H1 (cell line): ENCODE measurements at regions not wholly inside any gene's neighbourhood (a gene's known extent, or its start where the extent isn't known, plus 50 kb on each side); places are given as distances from the start of the nearest gene placed in this dataset.

ENCODE experiments used
- CTCF ChIA-PET: fragments of 300-600 bp; sonication (Branson Sonifier 250); formaldehyde crosslinking; loops from one replicate; lab custom pipeline; 2021; ENCODE audit not compliant: partially characterized antibody; lab: Charles Lee
- POLR2A ChIA-PET: fragments of 300-600 bp; sonication (Branson Sonifier 250); formaldehyde crosslinking; loops from one replicate; lab custom pipeline; 2021; ENCODE audit warnings: inconsistent platforms; ENCODE audit not compliant: partially characterized antibody; lab: Charles Lee
- DNase-seq, 2 experiments: peaks; one replicate each; pipeline versions ENCODE4 v3.0.0 to v3.0.0-alpha.2; 2010 to 2022; ENCODE audit warnings: low spot score in 2 of 2, low read depth in 1 of 2, mixed read lengths in 1 of 2
- FAIRE-seq: peaks from 2 replicates; lab custom pipeline; 2011; peaks lifted over from hg19 to GRCh38; lab: Jason Lieb, UNC
- H2AFZ ChIP-seq: 2 replicates; pipeline ENCODE4 v1.8.1; 2012; ENCODE audit warnings: low read length, inconsistent platforms
- H2AK5ac ChIP-seq: 2 replicates; pipeline ENCODE4 v1.6.1; 2013; ENCODE audit warnings: low read depth, low read length
- H2BK120ac ChIP-seq: replicated peaks from 2 replicates; pipeline ENCODE3; 2013; ENCODE audit warnings: low read depth, low read length, inconsistent platforms
- H2BK12ac ChIP-seq: 2 replicates; pipeline ENCODE4 v1.6.1; 2013; ENCODE audit warnings: low read depth, low read length
- H2BK15ac ChIP-seq: 2 replicates; pipeline ENCODE4 v1.6.1; 2013; ENCODE audit warnings: low read length
- H2BK20ac ChIP-seq: 2 replicates; pipeline ENCODE4 v1.6.1; 2013; ENCODE audit warnings: low read length
- H2BK5ac ChIP-seq: 2 replicates; pipeline ENCODE4 v1.6.1; 2013; ENCODE audit warnings: low read depth, low read length
- H3K14ac ChIP-seq: 2 replicates; pipeline ENCODE4 v1.6.1; 2013; ENCODE audit warnings: inconsistent platforms; ENCODE audit not compliant: insufficient read length
- H3K18ac ChIP-seq: 2 replicates; pipeline ENCODE4 v1.6.1; 2013; ENCODE audit warnings: low read length; ENCODE audit errors: extremely low read depth
- H3K23ac ChIP-seq: 2 replicates; pipeline ENCODE4 v1.6.1; 2013; ENCODE audit warnings: inconsistent platforms; ENCODE audit not compliant: insufficient read length
- H3K23me2 ChIP-seq: 2 replicates; pipeline ENCODE4 v1.6.1; 2013; ENCODE audit warnings: low read depth, low read length
- H3K27ac ChIP-seq: 2 replicates; pipeline ENCODE4 v1.6.1; 2011; ENCODE audit warnings: low read depth, low read length, inconsistent platforms
- H3K27me3 ChIP-seq, 4 experiments: replicated peaks in 1 of 4; 1 replicate in 1 of 4; 2 replicates in 3 of 4; pipeline versions ENCODE4 v1.6.1 to v1.8.1; 2011 to 2013; ENCODE audit warnings: low read length in 3 of 4, mild to moderate bottlenecking in 3 of 4, inconsistent platforms in 2 of 4, mixed read lengths in 2 of 4, moderate library complexity in 1 of 4; ENCODE audit not compliant: control insufficient read depth in 3 of 4, insufficient read depth in 3 of 4; ENCODE audit errors: extremely low read depth in 1 of 4
- H3K36me3 ChIP-seq, 4 experiments: 2 replicates each; pipeline versions ENCODE4 v1.6.1 to v1.8.1; 2011 to 2013; ENCODE audit warnings: mild to moderate bottlenecking in 4 of 4, low read length in 3 of 4, moderate library complexity in 2 of 4, control low read depth in 1 of 4, inconsistent platforms in 1 of 4; ENCODE audit not compliant: insufficient read depth in 4 of 4, control insufficient read depth in 2 of 4
- H3K4ac ChIP-seq: replicated peaks from 2 replicates; pipeline ENCODE3; 2013; ENCODE audit warnings: low read length, low read depth, mixed read lengths, inconsistent platforms; ENCODE audit not compliant: insufficient read length
- H3K4me1 ChIP-seq, 4 experiments: replicated peaks in 1 of 4; 1 replicate in 1 of 4; 2 replicates in 3 of 4; pipeline versions ENCODE4 v1.6.1 to v1.8.1; 2011 to 2013; ENCODE audit warnings: low read length in 3 of 4, inconsistent platforms in 2 of 4, mixed read lengths in 1 of 4; ENCODE audit not compliant: insufficient read depth in 4 of 4, control insufficient read depth in 3 of 4
- H3K4me2 ChIP-seq, 2 experiments: 2 replicates each; pipeline versions ENCODE4 v1.6.1 to v1.8.1; 2011 to 2013; ENCODE audit warnings: low read depth in 2 of 2, low read length in 2 of 2, control low read depth in 1 of 2, inconsistent platforms in 1 of 2, mild to moderate bottlenecking in 1 of 2; ENCODE audit not compliant: insufficient read depth in 1 of 2
- H3K4me3 ChIP-seq, 4 experiments: fragments of 200-600, 300-600 bp in 1 of 4; sonication (generic), shearing (Covaris generic), sonication (Bioruptor Twin) in 1 of 4; 2 replicates each; pipeline versions ENCODE4 v1.5.1 to v1.8.1; 2011 to 2016; ENCODE audit warnings: low read length in 4 of 4, low read depth in 3 of 4, control low read depth in 2 of 4, inconsistent platforms in 2 of 4, mild to moderate bottlenecking in 2 of 4, mixed read lengths in 1 of 4, moderate library complexity in 1 of 4; ENCODE audit not compliant: insufficient read depth in 2 of 4; ENCODE audit errors: extremely low read depth in 1 of 4
- H3K56ac ChIP-seq: replicated peaks from 2 replicates; pipeline ENCODE3; 2013; ENCODE audit warnings: low read depth, mild to moderate bottlenecking, mixed read lengths, low read length, inconsistent platforms; ENCODE audit not compliant: insufficient read length
- H3K79me1 ChIP-seq: 2 replicates; pipeline ENCODE4 v1.6.1; 2013; ENCODE audit warnings: low read depth, low read length, control low read depth
- H3K79me2 ChIP-seq, 2 experiments: 2 replicates each; pipeline versions ENCODE4 v1.6.1 to v1.8.1; 2012 to 2013; ENCODE audit warnings: low read length in 2 of 2, mild to moderate bottlenecking in 2 of 2, inconsistent platforms in 1 of 2; ENCODE audit not compliant: insufficient read depth in 2 of 2, control insufficient read depth in 1 of 2
- H3K9ac ChIP-seq, 4 experiments: replicated peaks in 1 of 4; 1 replicate in 1 of 4; 2 replicates in 3 of 4; pipeline versions ENCODE4 v1.6.1 to v1.8.1; 2011 to 2013; ENCODE audit warnings: low read depth in 3 of 4, low read length in 3 of 4, control low read depth in 2 of 4, mild to moderate bottlenecking in 2 of 4, moderate library complexity in 2 of 4, inconsistent platforms in 1 of 4; ENCODE audit errors: extremely low read depth in 1 of 4
- H3K9me3 ChIP-seq, 2 experiments: 2 replicates each; pipeline versions ENCODE4 v1.6.1 to v1.8.1; 2012 to 2013; ENCODE audit warnings: mild to moderate bottlenecking in 2 of 2, moderate library complexity in 2 of 2, control low read depth in 1 of 2, inconsistent platforms in 1 of 2, low read depth in 1 of 2, low read length in 1 of 2, mixed read lengths in 1 of 2; ENCODE audit not compliant: insufficient read depth in 2 of 2
- H4K20me1 ChIP-seq, 2 experiments: replicated peaks in 1 of 2; 2 replicates each; pipeline versions ENCODE3 to v1.8.1; 2011 to 2013; ENCODE audit warnings: inconsistent platforms in 2 of 2, low read length in 2 of 2, mild to moderate bottlenecking in 1 of 2; ENCODE audit not compliant: insufficient read depth in 2 of 2, control insufficient read depth in 1 of 2
- H4K5ac ChIP-seq: 2 replicates; pipeline ENCODE4 v1.6.1; 2013; ENCODE audit warnings: low read length, low read depth, mixed read lengths, inconsistent platforms; ENCODE audit not compliant: insufficient read length
- H4K8ac ChIP-seq: 2 replicates; pipeline ENCODE4 v1.8.0; 2013; ENCODE audit warnings: mild to moderate bottlenecking, moderate library complexity, low read length, inconsistent platforms; ENCODE audit not compliant: insufficient read depth; ENCODE audit errors: extremely low read depth
- H4K91ac ChIP-seq: replicated peaks from 2 replicates; pipeline ENCODE3; 2013; ENCODE audit warnings: low read length, mixed read lengths, inconsistent platforms; ENCODE audit not compliant: insufficient read length
- WGBS, 2 experiments: shearing (Covaris generic) in 1 of 2; methylation state at CpG; one replicate each; pipeline versions ENCODE4 v1.1.6 to v1.1.7; 2013 to 2015; ENCODE audit warnings: low lambda C conversion rate in 2 of 2, mixed read lengths in 2 of 2, inconsistent platforms in 1 of 2, low coverage in 1 of 2, missing lambda C conversion rate in 1 of 2; ENCODE audit not compliant: insufficient replicate concordance in 2 of 2, insufficient coverage in 1 of 2, insufficient read length in 1 of 2; ENCODE audit errors: extremely low coverage in 1 of 2, missing lambda C conversion rate in 1 of 2; 5-methylcytosine and 5-hydroxymethylcytosine counted together
- TF ChIP-seq, protein P1 (sequence below): fragments of 300-600 bp; sonication (generic); IDR thresholded peaks from 2 replicates; pipeline ENCODE4 v1.7.1; 2012; ENCODE audit warnings: low read length, moderate library complexity, mild to moderate bottlenecking, inconsistent platforms; ENCODE audit not compliant: insufficient replicate concordance

DNA sequence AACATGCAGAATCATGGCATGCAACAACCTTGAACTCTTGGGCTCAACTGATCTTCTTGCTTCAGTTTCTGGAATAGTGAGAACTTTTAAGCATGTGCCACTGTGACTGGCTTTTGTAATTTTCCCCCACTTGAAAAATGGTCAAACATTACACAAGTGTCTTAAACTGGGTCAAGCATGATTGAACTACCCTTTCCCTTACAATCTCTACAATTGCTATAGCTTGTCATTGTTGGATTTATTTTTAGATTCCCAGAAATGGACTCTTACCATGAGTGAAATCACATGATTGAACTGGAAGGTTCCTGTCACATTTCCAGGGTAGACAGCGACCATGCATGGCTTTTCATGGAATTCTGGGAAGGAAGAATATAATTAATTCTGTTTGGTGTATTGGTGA is 102.2 kb upstream of the TUBA3C start:
- Histone ChIP-seq H3K14ac (no peak overlapping the region), H2AK5ac (no peak overlapping the region), H2AFZ (no peak overlapping the region), H3K18ac (no peak overlapping the region), H3K4me2 (no peak overlapping the region), H4K20me1 (no peaks in the 10 kb centered on the region), H2BK5ac (no peak overlapping the region), H2BK20ac (no peak overlapping the region), H3K79me1 (no peaks in the 10 kb centered on the region), H4K5ac (no peak overlapping the region), H3K23ac (no peak overlapping the region), H3K27me3 (no peaks in the 10 kb centered on the region), H3K56ac (no peak overlapping the region), H4K8ac (no peak overlapping the region), H3K79me2 (no peaks in the 10 kb centered on the region), H3K36me3 (no peaks in the 10 kb centered on the region), H4K91ac (no peak overlapping the region), H3K9me3 (peaks cover 34 to 47% of the 10 kb centered on the region in 2 experiments), H3K9ac (no peak overlapping the region), H2BK15ac (no peak overlapping the region), H3K4me3 (no peak overlapping the region), H3K4me1 (no peaks in the 10 kb centered on the region), H3K23me2 (no peaks in the 10 kb centered on the region), H3K4ac (no peak overlapping the region), H2BK12ac (no peak overlapping the region), H3K27ac (no peak overlapping the region), H2BK120ac (no peak overlapping the region)
- CTCF ChIA-PET: no interaction called here
- POLR2A ChIA-PET: no interaction called here
- no peak for DNase-seq
- 47% methylated on average over 1 of the region's 1 CpG; no CpG with 5 or more reads in 1 of the 2 experiments for WGBS, 2 experiments
- FAIRE-seq: no peak
- TF ChIP-seq, protein P1, sequence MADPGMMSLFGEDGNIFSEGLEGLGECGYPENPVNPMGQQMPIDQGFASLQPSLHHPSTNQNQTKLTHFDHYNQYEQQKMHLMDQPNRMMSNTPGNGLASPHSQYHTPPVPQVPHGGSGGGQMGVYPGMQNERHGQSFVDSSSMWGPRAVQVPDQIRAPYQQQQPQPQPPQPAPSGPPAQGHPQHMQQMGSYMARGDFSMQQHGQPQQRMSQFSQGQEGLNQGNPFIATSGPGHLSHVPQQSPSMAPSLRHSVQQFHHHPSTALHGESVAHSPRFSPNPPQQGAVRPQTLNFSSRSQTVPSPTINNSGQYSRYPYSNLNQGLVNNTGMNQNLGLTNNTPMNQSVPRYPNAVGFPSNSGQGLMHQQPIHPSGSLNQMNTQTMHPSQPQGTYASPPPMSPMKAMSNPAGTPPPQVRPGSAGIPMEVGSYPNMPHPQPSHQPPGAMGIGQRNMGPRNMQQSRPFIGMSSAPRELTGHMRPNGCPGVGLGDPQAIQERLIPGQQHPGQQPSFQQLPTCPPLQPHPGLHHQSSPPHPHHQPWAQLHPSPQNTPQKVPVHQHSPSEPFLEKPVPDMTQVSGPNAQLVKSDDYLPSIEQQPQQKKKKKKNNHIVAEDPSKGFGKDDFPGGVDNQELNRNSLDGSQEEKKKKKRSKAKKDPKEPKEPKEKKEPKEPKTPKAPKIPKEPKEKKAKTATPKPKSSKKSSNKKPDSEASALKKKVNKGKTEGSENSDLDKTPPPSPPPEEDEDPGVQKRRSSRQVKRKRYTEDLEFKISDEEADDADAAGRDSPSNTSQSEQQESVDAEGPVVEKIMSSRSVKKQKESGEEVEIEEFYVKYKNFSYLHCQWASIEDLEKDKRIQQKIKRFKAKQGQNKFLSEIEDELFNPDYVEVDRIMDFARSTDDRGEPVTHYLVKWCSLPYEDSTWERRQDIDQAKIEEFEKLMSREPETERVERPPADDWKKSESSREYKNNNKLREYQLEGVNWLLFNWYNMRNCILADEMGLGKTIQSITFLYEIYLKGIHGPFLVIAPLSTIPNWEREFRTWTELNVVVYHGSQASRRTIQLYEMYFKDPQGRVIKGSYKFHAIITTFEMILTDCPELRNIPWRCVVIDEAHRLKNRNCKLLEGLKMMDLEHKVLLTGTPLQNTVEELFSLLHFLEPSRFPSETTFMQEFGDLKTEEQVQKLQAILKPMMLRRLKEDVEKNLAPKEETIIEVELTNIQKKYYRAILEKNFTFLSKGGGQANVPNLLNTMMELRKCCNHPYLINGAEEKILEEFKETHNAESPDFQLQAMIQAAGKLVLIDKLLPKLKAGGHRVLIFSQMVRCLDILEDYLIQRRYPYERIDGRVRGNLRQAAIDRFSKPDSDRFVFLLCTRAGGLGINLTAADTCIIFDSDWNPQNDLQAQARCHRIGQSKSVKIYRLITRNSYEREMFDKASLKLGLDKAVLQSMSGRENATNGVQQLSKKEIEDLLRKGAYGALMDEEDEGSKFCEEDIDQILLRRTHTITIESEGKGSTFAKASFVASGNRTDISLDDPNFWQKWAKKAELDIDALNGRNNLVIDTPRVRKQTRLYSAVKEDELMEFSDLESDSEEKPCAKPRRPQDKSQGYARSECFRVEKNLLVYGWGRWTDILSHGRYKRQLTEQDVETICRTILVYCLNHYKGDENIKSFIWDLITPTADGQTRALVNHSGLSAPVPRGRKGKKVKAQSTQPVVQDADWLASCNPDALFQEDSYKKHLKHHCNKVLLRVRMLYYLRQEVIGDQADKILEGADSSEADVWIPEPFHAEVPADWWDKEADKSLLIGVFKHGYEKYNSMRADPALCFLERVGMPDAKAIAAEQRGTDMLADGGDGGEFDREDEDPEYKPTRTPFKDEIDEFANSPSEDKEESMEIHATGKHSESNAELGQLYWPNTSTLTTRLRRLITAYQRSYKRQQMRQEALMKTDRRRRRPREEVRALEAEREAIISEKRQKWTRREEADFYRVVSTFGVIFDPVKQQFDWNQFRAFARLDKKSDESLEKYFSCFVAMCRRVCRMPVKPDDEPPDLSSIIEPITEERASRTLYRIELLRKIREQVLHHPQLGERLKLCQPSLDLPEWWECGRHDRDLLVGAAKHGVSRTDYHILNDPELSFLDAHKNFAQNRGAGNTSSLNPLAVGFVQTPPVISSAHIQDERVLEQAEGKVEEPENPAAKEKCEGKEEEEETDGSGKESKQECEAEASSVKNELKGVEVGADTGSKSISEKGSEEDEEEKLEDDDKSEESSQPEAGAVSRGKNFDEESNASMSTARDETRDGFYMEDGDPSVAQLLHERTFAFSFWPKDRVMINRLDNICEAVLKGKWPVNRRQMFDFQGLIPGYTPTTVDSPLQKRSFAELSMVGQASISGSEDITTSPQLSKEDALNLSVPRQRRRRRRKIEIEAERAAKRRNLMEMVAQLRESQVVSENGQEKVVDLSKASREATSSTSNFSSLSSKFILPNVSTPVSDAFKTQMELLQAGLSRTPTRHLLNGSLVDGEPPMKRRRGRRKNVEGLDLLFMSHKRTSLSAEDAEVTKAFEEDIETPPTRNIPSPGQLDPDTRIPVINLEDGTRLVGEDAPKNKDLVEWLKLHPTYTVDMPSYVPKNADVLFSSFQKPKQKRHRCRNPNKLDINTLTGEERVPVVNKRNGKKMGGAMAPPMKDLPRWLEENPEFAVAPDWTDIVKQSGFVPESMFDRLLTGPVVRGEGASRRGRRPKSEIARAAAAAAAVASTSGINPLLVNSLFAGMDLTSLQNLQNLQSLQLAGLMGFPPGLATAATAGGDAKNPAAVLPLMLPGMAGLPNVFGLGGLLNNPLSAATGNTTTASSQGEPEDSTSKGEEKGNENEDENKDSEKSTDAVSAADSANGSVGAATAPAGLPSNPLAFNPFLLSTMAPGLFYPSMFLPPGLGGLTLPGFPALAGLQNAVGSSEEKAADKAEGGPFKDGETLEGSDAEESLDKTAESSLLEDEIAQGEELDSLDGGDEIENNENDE: no peak
